Pons (tissue), 1 donor: ENCODE measurements at regions not wholly inside any gene's neighbourhood (a gene's known extent, or its start where the extent isn't known, plus 50 kb on each side); places are given as distances from the start of the nearest gene placed in this dataset.

ENCODE experiments used
- DNase-seq: peaks from one replicate; pipeline ENCODE4 v3.0.0-alpha.2; 2016; ENCODE audit warnings: low spot score

- no peak for DNase-seq
These were observed 184.7 kb upstream of the PREP start for GRCh38 chr6:105587349-105588122.

- no peak for DNase-seq
These were observed 175.4 kb upstream of the PREP start for GRCh38 chr6:105578179-105578707.

- no peak for DNase-seq
These were observed 170.7 kb upstream of the PREP start for GRCh38 chr6:105573556-105573955.

GRCh38 chr6:105573138-105573537, 170.3 kb upstream of the PREP start:
- DNase-seq, result no peak

GRCh38 chr6:105570416-105570815, 167.5 kb upstream of the PREP start:
- DNase-seq, result no peak

GRCh38 chr6:105569706-105570105, 166.8 kb upstream of the PREP start:
- DNase-seq, result no peak

- DNase-seq, result no peak
These were observed 165.9 kb upstream of the PREP start for GRCh38 chr6:105568751-105569150.

- no peak for DNase-seq
These were observed 165.3 kb upstream of the PREP start for GRCh38 chr6:105568142-105568541.

- no peak for DNase-seq
These were observed 164.3 kb upstream of the PREP start for GRCh38 chr6:105567140-105567539.

GRCh38 chr6:105566503-105566902, 163.6 kb upstream of the PREP start:
- DNase-seq, result no peak

GRCh38 chr6:105564121-105564902, 161.4 kb upstream of the PREP start:
- no peak for DNase-seq

- no peak for DNase-seq
These were observed 159.1 kb upstream of the PREP start for GRCh38 chr6:105562027-105562426.

- DNase-seq, result no peak
These were observed 158.6 kb upstream of the PREP start for GRCh38 chr6:105561486-105561885.

- no peak for DNase-seq
These were observed 157.8 kb upstream of the PREP start for GRCh38 chr6:105560611-105561066.

GRCh38 chr6:105557291-105557690, 154.4 kb upstream of the PREP start:
- DNase-seq, result no peak

- DNase-seq, result no peak
These were observed 150.3 kb upstream of the PREP start for GRCh38 chr6:105553171-105553570.

GRCh38 chr6:105550955-105551620, 148.2 kb upstream of the PREP start:
- DNase-seq, result no peak

GRCh38 chr6:105546754-105547153, 143.9 kb upstream of the PREP start:
- no peak for DNase-seq

- no peak for DNase-seq
These were observed 143.3 kb upstream of the PREP start for GRCh38 chr6:105545947-105546731.

GRCh38 chr6:105545228-105545920, 142.5 kb upstream of the PREP start:
- no peak for DNase-seq

GRCh38 chr6:105539911-105540310, 137.0 kb upstream of the PREP start:
- DNase-seq, result no peak
